SKM-1 treated with dmso at 0.1 percent for 144 hours (cell line): ENCODE measurements at regions not wholly inside any gene's neighbourhood (a gene's known extent, or its start where the extent isn't known, plus 50 kb on each side); places are given as distances from the start of the nearest gene placed in this dataset.
"Not testable (repeated sequence)": the region's sequence is repeated elsewhere in the genome, so short reads cannot be mapped to it uniquely, and the experiment has no call there.

Experiments
- DNase-seq: peaks from one replicate; lab custom pipeline; 2025; ENCODE audit not compliant: unreplicated experiment; lab: John Stamatoyannopoulos, UW

GRCh38 chrX:125503769-125504168 is 184.1 kb downstream of the TEX13C start:
- DNase-seq: no peak

- DNase-seq: no peak
Measured at GRCh38 chrX:125505207-125505606, 185.5 kb downstream of the TEX13C start.

- DNase-seq: no peak
Measured at GRCh38 chrX:125507119-125507518, 187.4 kb downstream of the TEX13C start.

GRCh38 chrX:125520029-125520428 is 200.4 kb downstream of the TEX13C start:
- DNase-seq: no peak

GRCh38 chrX:125522752-125523151 is 203.1 kb downstream of the TEX13C start:
- DNase-seq: no peak

GRCh38 chrX:125532411-125533089 is 212.9 kb downstream of the TEX13C start:
- no peak for DNase-seq

GRCh38 chrX:125533352-125533751 is 213.7 kb downstream of the TEX13C start:
- no peak for DNase-seq

GRCh38 chrX:125544031-125544660 is 224.5 kb downstream of the TEX13C start:
- DNase-seq: no peak

- DNase-seq: no peak
Measured at GRCh38 chrX:125544856-125545255, 225.2 kb downstream of the TEX13C start.

- DNase-seq: no peak
Measured at GRCh38 chrX:125577479-125577878, 257.8 kb downstream of the TEX13C start.

- no peak for DNase-seq
Measured at GRCh38 chrX:125604448-125604847, 284.8 kb downstream of the TEX13C start.

- no peak for DNase-seq
Measured at GRCh38 chrX:125605145-125605544, 285.5 kb downstream of the TEX13C start.

GRCh38 chrX:125614591-125615343 is 295.1 kb downstream of the TEX13C start:
- DNase-seq: not testable (repeated sequence)

- DNase-seq: no peak
Measured at GRCh38 chrX:125620715-125621587, 301.3 kb downstream of the TEX13C start.

GRCh38 chrX:125621588-125621927 is 301.9 kb downstream of the TEX13C start:
- DNase-seq: no peak

- no peak for DNase-seq
Measured at GRCh38 chrX:125622899-125623298, 303.2 kb downstream of the TEX13C start.

- no peak for DNase-seq
Measured at GRCh38 chrX:125627676-125628075, 308.0 kb downstream of the TEX13C start.

GRCh38 chrX:125628435-125628834 is 308.8 kb downstream of the TEX13C start:
- no peak for DNase-seq

- DNase-seq: no peak
Measured at GRCh38 chrX:125641405-125641804, 321.7 kb downstream of the TEX13C start.

GRCh38 chrX:125646195-125646594 is 326.5 kb downstream of the TEX13C start:
- no peak for DNase-seq

GRCh38 chrX:125651426-125651825 is 331.8 kb downstream of the TEX13C start:
- DNase-seq: no peak
